ENCODE measurements at regions not wholly inside any gene's neighbourhood (a gene's known extent, or its start where the extent isn't known, plus 50 kb on each side); places are given as distances from the start of the nearest gene placed in this dataset.
A peak's percentile ranks its signal among the peaks of the same experiment; 100 is the strongest.

DNA sequence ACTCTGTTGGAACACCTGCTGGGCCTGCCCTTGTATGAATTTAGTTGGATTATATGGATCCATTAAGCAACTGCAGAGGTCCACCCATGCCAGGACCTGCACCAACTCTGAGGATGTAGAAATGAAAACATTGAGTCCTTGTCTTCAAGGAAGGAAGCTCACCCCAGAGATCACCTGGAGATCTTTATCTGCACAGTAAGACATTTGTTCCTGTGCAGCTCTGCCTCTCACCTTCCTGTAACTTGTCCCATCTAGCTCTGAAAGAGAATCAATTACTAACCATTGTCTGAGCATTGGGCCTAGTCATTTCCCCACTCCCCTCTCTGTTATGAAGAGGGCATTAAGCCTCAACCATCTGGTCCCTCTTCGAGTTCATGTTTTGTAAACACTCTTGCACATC is 105.2 kb upstream of the YWHAQ start:
- in situ Hi-C loops (cut with MboI; ENCODE audit: low sequenced_read_pairs, unreplicated experiment): no loop called here
- DNase-seq (ENCODE audit: low spot score): no peak
- TF ChIP-seq, protein P1, sequence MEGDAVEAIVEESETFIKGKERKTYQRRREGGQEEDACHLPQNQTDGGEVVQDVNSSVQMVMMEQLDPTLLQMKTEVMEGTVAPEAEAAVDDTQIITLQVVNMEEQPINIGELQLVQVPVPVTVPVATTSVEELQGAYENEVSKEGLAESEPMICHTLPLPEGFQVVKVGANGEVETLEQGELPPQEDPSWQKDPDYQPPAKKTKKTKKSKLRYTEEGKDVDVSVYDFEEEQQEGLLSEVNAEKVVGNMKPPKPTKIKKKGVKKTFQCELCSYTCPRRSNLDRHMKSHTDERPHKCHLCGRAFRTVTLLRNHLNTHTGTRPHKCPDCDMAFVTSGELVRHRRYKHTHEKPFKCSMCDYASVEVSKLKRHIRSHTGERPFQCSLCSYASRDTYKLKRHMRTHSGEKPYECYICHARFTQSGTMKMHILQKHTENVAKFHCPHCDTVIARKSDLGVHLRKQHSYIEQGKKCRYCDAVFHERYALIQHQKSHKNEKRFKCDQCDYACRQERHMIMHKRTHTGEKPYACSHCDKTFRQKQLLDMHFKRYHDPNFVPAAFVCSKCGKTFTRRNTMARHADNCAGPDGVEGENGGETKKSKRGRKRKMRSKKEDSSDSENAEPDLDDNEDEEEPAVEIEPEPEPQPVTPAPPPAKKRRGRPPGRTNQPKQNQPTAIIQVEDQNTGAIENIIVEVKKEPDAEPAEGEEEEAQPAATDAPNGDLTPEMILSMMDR (IDR thresholded peaks at IDR 0.05; ENCODE audit: borderline replicate concordance, control extremely low read depth, extremely low read depth, insufficient read depth, missing control alignments): no peak

DNA sequence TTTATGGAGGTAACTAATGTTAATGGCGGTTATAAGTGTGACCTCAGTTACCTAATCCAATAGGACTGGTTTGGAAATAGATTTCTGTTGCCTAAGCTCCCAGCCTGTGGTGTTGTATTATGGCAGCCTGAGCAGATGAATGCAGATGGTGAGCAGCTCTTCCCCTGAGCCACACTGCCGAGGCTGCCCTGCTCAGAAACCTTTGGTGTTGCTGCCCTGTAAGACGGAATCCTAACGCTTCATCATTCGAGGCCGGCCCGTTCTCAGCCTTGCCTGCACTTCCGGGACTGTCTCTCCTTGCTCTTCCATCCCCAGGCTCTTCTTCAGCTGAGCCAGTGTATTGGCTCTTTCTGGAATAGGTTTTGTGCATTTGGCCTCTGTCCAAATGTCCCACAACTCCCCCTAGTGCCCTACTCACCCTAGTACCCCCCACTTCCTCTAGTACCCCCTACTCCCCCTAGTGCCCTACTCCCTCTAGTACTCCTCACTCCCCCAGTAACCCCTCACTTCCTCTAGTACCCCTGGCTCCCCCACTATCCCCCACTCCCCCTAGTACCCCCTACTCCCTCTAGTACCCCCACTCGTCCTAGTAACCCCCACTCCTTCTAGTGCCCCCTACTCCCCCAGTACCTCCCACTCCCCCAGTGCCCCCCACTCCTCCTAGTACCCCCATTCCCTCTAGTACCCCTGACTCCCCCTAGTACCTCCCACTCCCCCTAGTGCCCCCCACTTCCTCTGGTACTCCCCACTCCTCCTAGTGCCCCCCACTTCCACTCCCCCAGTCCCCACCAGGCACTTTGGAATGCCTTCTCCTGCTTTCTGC is 106.0 kb upstream of the TAF1B start:
- in situ Hi-C loops (cut with MboI; ENCODE audit: low sequenced_read_pairs, unreplicated experiment): no loop called here
- TF ChIP-seq, protein P1 (IDR thresholded peaks at IDR 0.05; ENCODE audit: borderline replicate concordance, control extremely low read depth, extremely low read depth, insufficient read depth, missing control alignments): peak; percentile 21
- DNase-seq (ENCODE audit: low spot score): peak; percentile 74

DNA sequence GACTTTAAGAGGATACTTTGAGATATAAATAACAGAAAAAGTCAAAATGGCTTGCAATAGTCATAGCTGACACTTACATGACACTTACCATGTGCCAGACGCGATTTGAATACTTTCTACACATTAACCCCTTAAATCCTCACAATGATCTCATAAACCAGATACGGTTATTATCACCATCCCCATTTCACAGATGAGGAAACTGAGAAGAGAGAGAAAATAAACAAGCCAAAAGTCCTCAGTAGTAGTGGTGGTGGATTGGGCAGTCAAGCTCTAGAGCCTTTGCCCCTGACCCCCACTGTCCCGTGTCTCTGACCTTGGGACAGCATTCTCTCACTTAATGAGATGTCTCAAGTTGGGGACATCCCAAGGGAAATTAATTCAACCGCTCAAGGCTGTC is 105.2 kb upstream of the TAF1B start:
- TF ChIP-seq, protein P1 (IDR thresholded peaks at IDR 0.05; ENCODE audit: borderline replicate concordance, control extremely low read depth, extremely low read depth, insufficient read depth, missing control alignments): no peak
- in situ Hi-C loops (cut with MboI; ENCODE audit: low sequenced_read_pairs, unreplicated experiment): no loop called here
- no peak for DNase-seq (ENCODE audit: low spot score)

DNA sequence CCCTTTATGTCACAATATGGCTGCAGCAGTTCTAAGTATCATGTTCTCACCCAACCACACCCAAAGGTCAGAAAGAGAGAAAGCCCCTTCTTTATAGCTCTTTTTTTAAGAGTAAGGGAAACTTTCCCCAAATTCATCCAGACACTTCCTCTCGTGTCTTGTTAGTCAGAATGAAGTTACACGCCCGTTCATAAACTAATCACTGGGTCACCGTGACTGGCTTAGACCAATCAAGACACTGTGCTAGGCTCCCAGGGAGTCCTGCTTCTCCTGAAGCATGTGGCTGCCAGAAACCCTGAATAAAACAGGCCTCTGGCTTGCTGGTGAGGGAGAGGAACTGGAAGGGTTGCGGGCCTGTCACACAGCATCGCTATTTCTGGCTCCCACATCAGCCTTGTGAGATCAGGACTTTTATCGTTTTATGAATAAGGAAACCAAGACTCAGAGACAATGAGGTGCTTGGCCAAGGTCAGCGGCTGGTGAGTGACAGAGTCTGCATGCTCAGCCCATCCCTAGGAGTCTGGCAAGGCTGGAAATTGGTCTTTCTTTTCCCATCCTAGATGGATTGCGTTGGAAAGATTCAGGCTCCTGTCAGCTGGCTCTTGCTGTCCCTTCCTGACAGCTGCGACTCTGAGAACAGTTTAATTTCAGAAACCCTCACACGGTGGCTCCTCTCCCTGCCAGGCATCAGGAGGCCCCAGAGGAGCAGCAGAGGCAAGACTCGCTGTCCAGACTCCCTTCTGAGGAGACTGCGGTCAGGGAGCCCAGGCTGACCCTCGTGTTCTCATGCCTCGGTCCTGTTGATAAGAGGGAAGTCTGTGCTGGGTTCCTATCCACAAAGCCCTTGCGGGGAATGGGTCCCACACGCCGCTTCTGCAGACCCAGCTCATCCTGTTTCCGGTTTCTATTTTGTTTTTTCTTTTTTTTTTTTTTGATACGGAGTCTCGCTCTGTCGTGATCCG is 104.5 kb upstream of the TAF1B start:
- TF ChIP-seq, protein P1 (IDR thresholded peaks at IDR 0.05; ENCODE audit: borderline replicate concordance, control extremely low read depth, extremely low read depth, insufficient read depth, missing control alignments): no peak
- in situ Hi-C loops (cut with MboI; ENCODE audit: low sequenced_read_pairs, unreplicated experiment): no loop called here
- DNase-seq (ENCODE audit: low spot score): peak; percentile 44

DNA sequence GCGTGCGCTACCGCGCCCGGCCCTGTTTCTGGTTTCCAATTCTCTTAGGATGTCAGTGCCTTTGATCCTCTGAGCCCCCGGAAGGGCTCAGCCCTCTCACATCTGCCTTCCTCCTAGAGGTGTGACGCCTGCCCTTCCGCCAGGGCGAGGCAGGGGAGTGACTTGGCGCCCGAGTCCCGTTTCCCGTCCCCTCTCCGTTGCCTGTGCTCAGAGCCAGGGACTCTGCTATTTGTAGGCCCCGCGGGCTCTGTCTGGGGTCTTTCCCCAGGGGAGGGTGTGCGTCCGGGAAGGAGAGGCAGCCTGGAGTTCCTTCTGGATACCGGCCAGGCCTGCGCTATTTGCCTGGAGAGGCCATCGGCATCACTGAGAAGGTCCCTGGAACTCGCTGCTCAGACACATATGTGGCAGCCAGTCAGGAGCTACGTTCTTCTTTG is 103.7 kb upstream of the TAF1B start:
- peak; percentile 66 for DNase-seq (ENCODE audit: low spot score)
- in situ Hi-C loops (cut with MboI; ENCODE audit: low sequenced_read_pairs, unreplicated experiment): no loop called here
- TF ChIP-seq, protein P1 (IDR thresholded peaks at IDR 0.05; ENCODE audit: borderline replicate concordance, control extremely low read depth, extremely low read depth, insufficient read depth, missing control alignments): no peak

DNA sequence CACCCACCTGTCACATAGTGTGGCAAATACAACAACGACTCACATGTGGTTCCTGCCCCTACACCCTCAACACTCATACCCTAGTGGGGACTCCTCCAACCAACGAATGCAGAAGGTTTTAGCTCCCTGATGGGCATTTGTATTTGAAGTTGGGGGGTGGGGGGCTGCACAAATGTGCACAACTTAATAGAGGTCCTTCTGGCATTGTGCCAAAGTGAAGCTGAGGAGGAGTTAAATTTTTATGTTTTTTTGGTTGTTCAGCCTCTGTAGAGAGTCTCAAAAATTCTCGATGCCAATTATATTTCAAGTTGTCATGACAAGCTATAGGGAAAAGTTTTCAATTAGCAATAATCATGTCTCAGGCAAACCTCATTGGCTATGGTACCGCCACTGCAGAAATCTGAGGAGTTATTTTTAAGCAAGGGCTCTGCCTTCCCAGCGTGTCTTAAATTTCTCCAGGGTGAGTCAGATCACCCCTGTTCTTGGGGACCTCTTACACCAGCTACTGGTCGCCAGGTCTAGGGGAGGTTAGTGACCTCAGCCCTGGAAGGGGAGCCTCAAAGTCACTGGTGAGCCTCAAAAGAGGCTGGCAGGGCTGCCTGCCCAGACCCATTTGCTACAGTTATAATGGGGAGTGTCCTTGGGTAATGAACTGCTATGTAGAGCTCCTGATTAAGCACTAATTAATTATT is 102.7 kb upstream of the TAF1B start:
- in situ Hi-C loops (cut with MboI; ENCODE audit: low sequenced_read_pairs, unreplicated experiment): no loop called here
- TF ChIP-seq, protein P1 (IDR thresholded peaks at IDR 0.05; ENCODE audit: borderline replicate concordance, control extremely low read depth, extremely low read depth, insufficient read depth, missing control alignments): no peak
- DNase-seq (ENCODE audit: low spot score): no peak
